Muscle layer of colon (tissue), 2 donors: ENCODE measurements at regions not wholly inside any gene's neighbourhood (a gene's known extent, or its start where the extent isn't known, plus 50 kb on each side); places are given as distances from the start of the nearest gene placed in this dataset.
"Not testable (repeated sequence)": the region's sequence is repeated elsewhere in the genome, so short reads cannot be mapped to it uniquely, and the experiment has no call there.

ENCODE experiments used
- H3K27ac ChIP-seq: one replicate; pipeline ENCODE4 v1.7.0; 2013; ENCODE audit warnings: low read depth, mild to moderate bottlenecking, low read length, moderate library complexity
- H3K27me3 ChIP-seq, 2 donors: one replicate each; pipeline ENCODE4 v1.7.0; 2013; ENCODE audit warnings: low read length in 2 of 2, mild to moderate bottlenecking in 2 of 2; ENCODE audit not compliant: insufficient read depth in 2 of 2, control insufficient read depth in 1 of 2
- H3K36me3 ChIP-seq: one replicate; pipeline ENCODE4 v1.7.0; 2013; ENCODE audit warnings: mild to moderate bottlenecking, low read length; ENCODE audit not compliant: insufficient read depth
- H3K4me1 ChIP-seq: one replicate; pipeline ENCODE4 v1.7.0; 2013; ENCODE audit warnings: mild to moderate bottlenecking, low read length; ENCODE audit not compliant: insufficient read depth
- H3K4me3 ChIP-seq, 2 donors: one replicate each; pipeline ENCODE4 v1.7.0; 2013; ENCODE audit warnings: low read length in 2 of 2, low read depth in 1 of 2, mild to moderate bottlenecking in 1 of 2, moderate library complexity in 1 of 2
- H3K9ac ChIP-seq: one replicate; pipeline ENCODE4 v1.7.0; 2013; ENCODE audit warnings: low read length
- H3K9me3 ChIP-seq: one replicate; pipeline ENCODE4 v1.7.0; 2013; ENCODE audit warnings: mild to moderate bottlenecking, low read length
- donor health status: abdominal sarcoma.
- donor health status: Adenocarcinoma of cecum.

- Histone ChIP-seq H3K9ac (no peak overlapping the region), H3K36me3 (no peaks in the 10 kb centered on the region), H3K9me3 (no peaks in the 10 kb centered on the region), H3K4me1 (no peaks in the 10 kb centered on the region), H3K27me3 (no peaks in the 10 kb centered on the region), H3K4me3 (no peak overlapping the region), H3K27ac (no peak overlapping the region)
These were observed 825.7 kb upstream of the GBE1 start for GRCh38 chr3:82587174-82587573.

- Histone ChIP-seq H3K36me3 (no peaks in the 10 kb centered on the region), H3K9ac (no peak overlapping the region), H3K4me3 (no peak overlapping the region), H3K27me3 (no peaks in the 10 kb centered on the region), H3K4me1 (no peaks in the 10 kb centered on the region), H3K27ac (no peak overlapping the region), H3K9me3 (no peaks in the 10 kb centered on the region)
These were observed 825.0 kb upstream of the GBE1 start for GRCh38 chr3:82586414-82586813.

- not testable (repeated sequence) for H3K9ac ChIP-seq, H3K27ac ChIP-seq, H3K4me3 ChIP-seq, H3K36me3 ChIP-seq, H3K4me1 ChIP-seq, H3K27me3 ChIP-seq, H3K9me3 ChIP-seq
These were observed 824.6 kb upstream of the GBE1 start for GRCh38 chr3:82586002-82586401.

GRCh38 chr3:82585591-82585990 lies 824.1 kb upstream of the GBE1 start:
- not testable (repeated sequence) for H3K9ac ChIP-seq, H3K4me1 ChIP-seq, H3K27me3 ChIP-seq, H3K27ac ChIP-seq, H3K9me3 ChIP-seq, H3K36me3 ChIP-seq, H3K4me3 ChIP-seq

GRCh38 chr3:82584861-82585260 lies 823.4 kb upstream of the GBE1 start:
- H3K9me3 ChIP-seq, H3K36me3 ChIP-seq, H3K4me3 ChIP-seq, H3K27me3 ChIP-seq, H3K27ac ChIP-seq, H3K9ac ChIP-seq, H3K4me1 ChIP-seq: not testable (repeated sequence)

- H3K9me3 ChIP-seq, H3K27ac ChIP-seq, H3K36me3 ChIP-seq, H3K4me3 ChIP-seq, H3K27me3 ChIP-seq, H3K4me1 ChIP-seq, H3K9ac ChIP-seq: not testable (repeated sequence)
These were observed 823.0 kb upstream of the GBE1 start for GRCh38 chr3:82584415-82584814.

GRCh38 chr3:82581350-82581749 lies 819.9 kb upstream of the GBE1 start:
- Histone ChIP-seq H3K27me3 (no peaks in the 10 kb centered on the region), H3K27ac (no peak overlapping the region), H3K4me3 (no peak overlapping the region), H3K9me3 (no peaks in the 10 kb centered on the region), H3K4me1 (no peaks in the 10 kb centered on the region), H3K36me3 (no peaks in the 10 kb centered on the region), H3K9ac (no peak overlapping the region)

- Histone ChIP-seq H3K9ac (no peak overlapping the region), H3K4me1 (no peaks in the 10 kb centered on the region), H3K36me3 (no peaks in the 10 kb centered on the region), H3K9me3 (no peaks in the 10 kb centered on the region), H3K27ac (no peak overlapping the region), H3K4me3 (no peak overlapping the region), H3K27me3 (no peaks in the 10 kb centered on the region)
These were observed 811.3 kb upstream of the GBE1 start for GRCh38 chr3:82572721-82573120.

GRCh38 chr3:82568776-82569338 lies 807.4 kb upstream of the GBE1 start:
- H3K27me3 ChIP-seq, result no peaks in the 10 kb centered on the region
- H3K9ac ChIP-seq, result no peak overlapping the region
- H3K36me3 ChIP-seq, result no peaks in the 10 kb centered on the region
- no peaks in the 10 kb centered on the region for H3K9me3 ChIP-seq
- H3K4me3 ChIP-seq, result no peak overlapping the region
- H3K27ac ChIP-seq, result no peak overlapping the region
- no peaks in the 10 kb centered on the region for H3K4me1 ChIP-seq

GRCh38 chr3:82567029-82567600 lies 805.7 kb upstream of the GBE1 start:
- no peaks in the 10 kb centered on the region for H3K4me1 ChIP-seq
- H3K4me3 ChIP-seq, result no peak overlapping the region
- no peaks in the 10 kb centered on the region for H3K27me3 ChIP-seq
- H3K36me3 ChIP-seq, result no peaks in the 10 kb centered on the region
- H3K9me3 ChIP-seq, result no peaks in the 10 kb centered on the region
- no peak overlapping the region for H3K27ac ChIP-seq
- no peak overlapping the region for H3K9ac ChIP-seq

GRCh38 chr3:82562896-82563295 lies 801.5 kb upstream of the GBE1 start:
- Histone ChIP-seq H3K9ac (no peak overlapping the region), H3K4me1 (no peaks in the 10 kb centered on the region), H3K27ac (no peak overlapping the region), H3K4me3 (no peak overlapping the region), H3K27me3 (no peaks in the 10 kb centered on the region), H3K36me3 (no peaks in the 10 kb centered on the region), H3K9me3 (no peaks in the 10 kb centered on the region)

GRCh38 chr3:82561784-82562183 lies 800.3 kb upstream of the GBE1 start:
- Histone ChIP-seq H3K27ac (no peak overlapping the region), H3K4me3 (no peak overlapping the region), H3K9me3 (no peaks in the 10 kb centered on the region), H3K4me1 (no peaks in the 10 kb centered on the region), H3K9ac (no peak overlapping the region), H3K27me3 (no peaks in the 10 kb centered on the region), H3K36me3 (no peaks in the 10 kb centered on the region)
